Lower leg skin (tissue), 4 donors: ENCODE measurements at regions not wholly inside any gene's neighbourhood (a gene's known extent, or its start where the extent isn't known, plus 50 kb on each side); places are given as distances from the start of the nearest gene placed in this dataset.

Source experiments
- DNase-seq, 2 donors: peaks; one replicate each; pipeline ENCODE4 v3.0.0-alpha.2; 2019; ENCODE audit warnings: low spot score in 2 of 2
- H3K4me3 ChIP-seq: fragments of 200-600 bp; sonication (generic); 2 replicates; pipeline ENCODE4 v1.5.1; 2017; ENCODE audit warnings: mild to moderate bottlenecking, low read depth; ENCODE audit not compliant: poor library complexity, severe bottlenecking
- POLR2A ChIP-seq, 2 donors: fragments of 450-650 bp; IDR thresholded peaks; one replicate each; pipeline ENCODE4 v1.6.1; 2016 to 2017; ENCODE audit warnings: antibody characterized with exemption in 2 of 2, mild to moderate bottlenecking in 1 of 2, moderate library complexity in 1 of 2
- WGBS, 2 donors: methylation state at CpG; one replicate each; pipeline ENCODE4 v1.1.5; 2018; 5-methylcytosine and 5-hydroxymethylcytosine counted together
- intact Hi-C: fragments of 100-400 bp; cut with DNase I; formaldehyde crosslinking; loops from one replicate; pipeline ENCODE4 v1.15.0; 2023; ENCODE audit warnings: low total_unique reads
- TF ChIP-seq, protein P1 (sequence below), 3 donors: fragments of 450-650 bp; IDR thresholded peaks; one replicate each; pipeline ENCODE4 v1.5.1; 2016; ENCODE audit warnings: antibody characterized with exemption in 3 of 3, mild to moderate bottlenecking in 3 of 3, moderate library complexity in 2 of 3

DNA sequence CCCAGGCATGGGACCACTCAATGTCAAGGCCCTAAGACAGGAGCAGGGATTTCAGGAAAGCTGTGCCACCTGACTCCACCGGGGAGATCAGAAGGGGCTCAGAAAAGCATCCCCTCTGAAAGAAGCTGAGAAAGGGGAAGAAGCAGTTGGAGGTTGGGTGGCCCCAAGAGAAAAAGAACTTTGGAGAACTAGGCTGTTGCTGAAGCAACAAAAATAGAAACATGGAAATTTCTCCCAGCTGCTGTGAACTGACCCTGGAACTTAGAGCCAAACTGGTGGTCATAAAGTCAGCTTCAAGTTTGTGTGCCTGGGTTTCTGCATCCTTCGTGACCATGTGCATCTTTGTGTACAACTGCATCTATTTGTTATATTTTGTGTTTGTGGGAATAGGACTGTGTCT, 534.5 kb downstream of the MAFB start:
- no peak for TF ChIP-seq POLR2A (IDR thresholded peaks at IDR 0.05)
- TF ChIP-seq, protein P1, sequence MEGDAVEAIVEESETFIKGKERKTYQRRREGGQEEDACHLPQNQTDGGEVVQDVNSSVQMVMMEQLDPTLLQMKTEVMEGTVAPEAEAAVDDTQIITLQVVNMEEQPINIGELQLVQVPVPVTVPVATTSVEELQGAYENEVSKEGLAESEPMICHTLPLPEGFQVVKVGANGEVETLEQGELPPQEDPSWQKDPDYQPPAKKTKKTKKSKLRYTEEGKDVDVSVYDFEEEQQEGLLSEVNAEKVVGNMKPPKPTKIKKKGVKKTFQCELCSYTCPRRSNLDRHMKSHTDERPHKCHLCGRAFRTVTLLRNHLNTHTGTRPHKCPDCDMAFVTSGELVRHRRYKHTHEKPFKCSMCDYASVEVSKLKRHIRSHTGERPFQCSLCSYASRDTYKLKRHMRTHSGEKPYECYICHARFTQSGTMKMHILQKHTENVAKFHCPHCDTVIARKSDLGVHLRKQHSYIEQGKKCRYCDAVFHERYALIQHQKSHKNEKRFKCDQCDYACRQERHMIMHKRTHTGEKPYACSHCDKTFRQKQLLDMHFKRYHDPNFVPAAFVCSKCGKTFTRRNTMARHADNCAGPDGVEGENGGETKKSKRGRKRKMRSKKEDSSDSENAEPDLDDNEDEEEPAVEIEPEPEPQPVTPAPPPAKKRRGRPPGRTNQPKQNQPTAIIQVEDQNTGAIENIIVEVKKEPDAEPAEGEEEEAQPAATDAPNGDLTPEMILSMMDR (IDR thresholded peaks at IDR 0.05) = no peak
- H3K4me3 ChIP-seq = no peak overlapping the region
- 70 to 73% methylated on average over 2 of the region's 2 CpGs for WGBS, 2 donors
- no peak for DNase-seq
- intact Hi-C loops = no loop called here

DNA sequence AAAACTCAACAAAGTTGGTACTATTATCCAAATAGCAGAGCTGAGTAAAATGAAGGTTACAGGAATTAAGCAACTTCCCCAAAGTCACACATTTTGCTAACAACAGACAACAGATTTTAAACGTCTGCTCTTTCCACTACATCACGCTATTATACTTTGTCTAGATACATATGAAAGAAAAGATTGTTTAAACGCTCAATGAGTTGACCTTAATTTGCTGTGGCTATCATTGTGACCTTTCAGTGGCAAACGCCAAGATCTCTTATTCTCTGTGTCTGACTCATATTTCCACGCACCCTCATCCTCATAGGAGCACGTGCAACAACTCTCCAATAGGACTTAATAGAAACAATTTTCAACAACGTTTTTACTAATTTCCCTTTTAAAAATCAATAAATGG, 540.1 kb downstream of the MAFB start:
- 72 to 82% methylated on average over 7 of the region's 7 CpGs for WGBS, 2 donors
- intact Hi-C loops = no loop called here
- no peak for DNase-seq
- no peak overlapping the region for H3K4me3 ChIP-seq
- TF ChIP-seq, protein P1 (IDR thresholded peaks at IDR 0.05) = no peak
- TF ChIP-seq POLR2A (IDR thresholded peaks at IDR 0.05) = no peak

DNA sequence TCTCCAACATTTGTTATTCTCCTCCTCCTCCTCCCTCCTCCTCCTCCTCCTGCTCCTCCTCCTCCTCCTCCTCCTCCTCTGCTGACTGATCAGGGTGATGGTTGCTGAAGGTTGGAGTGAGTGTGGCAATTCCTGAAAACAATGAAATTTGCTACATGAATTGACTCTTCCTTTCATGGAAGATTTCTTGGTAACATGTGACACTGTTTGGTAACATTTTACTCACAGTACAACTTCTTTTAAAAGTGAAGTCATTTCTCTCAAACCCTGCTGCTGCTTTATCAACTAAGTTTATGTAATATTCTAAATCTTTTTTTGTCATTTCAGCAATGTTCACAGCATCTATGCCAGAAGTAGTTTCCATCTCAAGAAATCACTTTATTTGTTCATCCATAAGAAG, 543.0 kb downstream of the MAFB start:
- intact Hi-C loops = no loop called here
- no peak for TF ChIP-seq POLR2A (IDR thresholded peaks at IDR 0.05)
- TF ChIP-seq, protein P1 (IDR thresholded peaks at IDR 0.05) = no peak

DNA sequence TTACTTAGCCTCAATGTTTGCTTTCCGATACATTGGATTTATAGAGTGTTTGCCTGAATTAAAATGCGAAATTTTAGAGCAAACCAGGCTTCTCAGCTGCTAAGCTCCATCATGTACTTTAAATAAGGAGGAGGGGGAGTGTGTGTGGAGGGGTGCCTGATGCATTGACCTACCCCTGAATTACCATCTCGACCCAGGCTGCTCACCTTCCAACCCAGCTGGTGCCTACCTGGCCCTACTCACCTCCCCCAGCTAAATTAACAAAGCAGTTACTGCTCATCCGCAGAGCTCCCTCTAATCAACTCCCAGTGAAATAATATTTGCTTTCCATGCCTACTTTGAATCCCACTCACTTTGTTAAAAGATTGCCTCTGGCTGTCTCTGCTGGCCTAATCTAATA, 544.5 kb downstream of the MAFB start:
- 78 to 84% methylated on average over 4 of the region's 4 CpGs for WGBS, 2 donors
- intact Hi-C loops = no loop called here
- TF ChIP-seq POLR2A (IDR thresholded peaks at IDR 0.05) = no peak
- TF ChIP-seq, protein P1 (IDR thresholded peaks at IDR 0.05) = no peak
- H3K4me3 ChIP-seq = no peak overlapping the region
- DNase-seq = no peak

More for the DNA sequence above, 543.0 kb downstream of the MAFB start:
- no peak overlapping the region for H3K4me3 ChIP-seq
- no peak for DNase-seq

DNA sequence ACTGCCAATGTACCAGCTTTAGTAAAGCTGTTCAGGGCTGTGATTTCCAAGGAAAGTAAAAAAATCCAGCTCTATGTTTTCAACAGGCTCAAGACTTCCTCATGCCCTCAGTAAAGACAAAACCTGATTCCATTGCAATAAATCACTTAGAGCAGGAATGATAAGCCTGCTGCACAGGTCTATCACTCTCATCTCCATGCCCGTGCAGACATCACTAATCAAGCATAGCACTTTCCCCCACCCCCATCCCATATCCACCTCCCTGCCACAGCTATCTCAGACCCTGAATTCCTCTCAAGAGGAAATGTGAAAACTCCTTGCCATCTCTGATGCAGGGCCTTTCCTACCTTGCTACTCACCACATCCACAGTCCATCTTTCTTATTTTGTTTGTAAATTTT, 554.9 kb downstream of the MAFB start:
- 56 to 62% methylated on average over 1 of the region's 1 CpG for whole genome bisulfite sequencing, 2 donors
- DNase-seq = no peak
- H3K4me3 ChIP-seq = no peak overlapping the region
- TF ChIP-seq, protein P1 (IDR thresholded peaks at IDR 0.05) = no peak
- TF ChIP-seq POLR2A (IDR thresholded peaks at IDR 0.05) = no peak
- intact Hi-C loops = no loop called here

DNA sequence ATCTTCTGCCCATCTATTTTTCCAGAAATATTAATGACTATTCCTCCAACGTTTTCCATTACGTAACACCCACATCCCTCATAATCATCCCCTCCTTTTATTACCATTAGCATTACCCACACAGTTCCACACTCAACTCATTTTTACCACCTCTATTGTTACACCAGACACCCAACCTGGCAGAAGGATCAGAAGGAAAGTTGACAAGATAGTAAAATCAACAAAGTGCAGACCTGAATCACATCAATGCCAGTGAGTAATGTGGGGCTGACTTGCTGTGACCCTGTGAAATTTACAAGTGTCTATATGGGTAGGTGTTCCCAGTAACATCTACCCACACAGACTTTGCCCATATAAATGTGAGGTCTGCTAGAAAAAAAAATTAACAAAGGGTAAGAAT, 568.2 kb downstream of the MAFB start:
- intact Hi-C loops = no loop called here
- no peak overlapping the region for H3K4me3 ChIP-seq
- TF ChIP-seq, protein P1 (IDR thresholded peaks at IDR 0.05) = no peak
- no peak for TF ChIP-seq POLR2A (IDR thresholded peaks at IDR 0.05)
- DNase-seq = no peak
- WGBS, 2 donors = 56 to 65% methylated on average over 2 of the region's 2 CpGs
